Hematopoietic multipotent progenitor cell (in vitro differentiated cells): ENCODE measurements at regions not wholly inside any gene's neighbourhood (a gene's known extent, or its start where the extent isn't known, plus 50 kb on each side); places are given as distances from the start of the nearest gene placed in this dataset.

Source experiments
- DNase-seq, 3 donors: peaks; one replicate each; pipeline ENCODE4 v3.0.0-alpha.2; 2011 to 2015; ENCODE audit warnings: low read depth in 2 of 3, low spot score in 2 of 3

GRCh38 chr16:50997679-50998078 lies 153.4 kb downstream of the SALL1 start:
- no peak for DNase-seq

GRCh38 chr16:50996830-50997186 lies 154.3 kb downstream of the SALL1 start:
- no peak for DNase-seq

GRCh38 chr16:50996166-50996829 lies 154.8 kb downstream of the SALL1 start:
- no peak for DNase-seq

- DNase-seq, result no peak
Measured at GRCh38 chr16:50994995-50995394, 156.1 kb downstream of the SALL1 start.

- no peak for DNase-seq
Measured at GRCh38 chr16:50992350-50993032, 158.6 kb downstream of the SALL1 start.

- no peak for DNase-seq
Measured at GRCh38 chr16:50991436-50991835, 159.6 kb downstream of the SALL1 start.

GRCh38 chr16:50991006-50991405 lies 160.1 kb downstream of the SALL1 start:
- DNase-seq, result no peak

- DNase-seq, result peak in 1 of 3 donors; percentile 7
Measured at GRCh38 chr16:50989047-50989446, 162.0 kb downstream of the SALL1 start.

- no peak for DNase-seq
Measured at GRCh38 chr16:50988441-50988840, 162.6 kb downstream of the SALL1 start.

- DNase-seq, result no peak
Measured at GRCh38 chr16:50986453-50986852, 164.6 kb downstream of the SALL1 start.

- no peak for DNase-seq
Measured at GRCh38 chr16:50985733-50986132, 165.3 kb downstream of the SALL1 start.

GRCh38 chr16:50984688-50985087 lies 166.4 kb downstream of the SALL1 start:
- DNase-seq, result no peak

GRCh38 chr16:50982808-50983207 lies 168.3 kb downstream of the SALL1 start:
- no peak for DNase-seq

- no peak for DNase-seq
Measured at GRCh38 chr16:50981951-50982350, 169.1 kb downstream of the SALL1 start.

- DNase-seq, result no peak
Measured at GRCh38 chr16:50980666-50981065, 170.4 kb downstream of the SALL1 start.

- DNase-seq, result no peak
Measured at GRCh38 chr16:50979806-50980620, 171.1 kb downstream of the SALL1 start.

GRCh38 chr16:50977138-50977537 lies 173.9 kb downstream of the SALL1 start:
- DNase-seq, result no peak

- no peak for DNase-seq
Measured at GRCh38 chr16:50974438-50975036, 176.5 kb downstream of the SALL1 start.

- DNase-seq, result no peak
Measured at GRCh38 chr16:50972876-50973275, 178.2 kb downstream of the SALL1 start.

GRCh38 chr16:50970281-50970680 lies 180.8 kb downstream of the SALL1 start:
- DNase-seq, result no peak
